ENCODE measurements at regions not wholly inside any gene's neighbourhood (a gene's known extent, or its start where the extent isn't known, plus 50 kb on each side); places are given as distances from the start of the nearest gene placed in this dataset.

DNA sequence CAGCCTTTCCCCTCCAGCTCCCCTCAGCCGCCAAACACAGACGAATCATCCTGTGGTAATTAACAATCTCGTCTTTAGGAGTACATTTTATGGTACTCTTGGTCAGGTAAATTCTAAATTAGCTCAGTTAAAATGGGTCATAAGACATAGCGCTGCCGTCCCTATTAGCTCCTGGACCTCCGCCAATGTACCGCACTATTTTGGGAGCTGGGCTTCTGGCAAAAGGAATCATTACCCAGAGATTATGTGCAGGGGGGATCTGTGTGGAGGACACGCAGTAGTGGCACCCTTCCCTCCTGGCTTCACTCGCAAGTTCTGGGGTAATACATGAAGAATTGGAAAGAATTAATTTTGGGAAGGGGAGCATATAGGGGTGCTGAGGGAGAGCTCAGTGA, 68.6 kb upstream of the ONECUT1 start:
- no peak for DNase-seq

DNA sequence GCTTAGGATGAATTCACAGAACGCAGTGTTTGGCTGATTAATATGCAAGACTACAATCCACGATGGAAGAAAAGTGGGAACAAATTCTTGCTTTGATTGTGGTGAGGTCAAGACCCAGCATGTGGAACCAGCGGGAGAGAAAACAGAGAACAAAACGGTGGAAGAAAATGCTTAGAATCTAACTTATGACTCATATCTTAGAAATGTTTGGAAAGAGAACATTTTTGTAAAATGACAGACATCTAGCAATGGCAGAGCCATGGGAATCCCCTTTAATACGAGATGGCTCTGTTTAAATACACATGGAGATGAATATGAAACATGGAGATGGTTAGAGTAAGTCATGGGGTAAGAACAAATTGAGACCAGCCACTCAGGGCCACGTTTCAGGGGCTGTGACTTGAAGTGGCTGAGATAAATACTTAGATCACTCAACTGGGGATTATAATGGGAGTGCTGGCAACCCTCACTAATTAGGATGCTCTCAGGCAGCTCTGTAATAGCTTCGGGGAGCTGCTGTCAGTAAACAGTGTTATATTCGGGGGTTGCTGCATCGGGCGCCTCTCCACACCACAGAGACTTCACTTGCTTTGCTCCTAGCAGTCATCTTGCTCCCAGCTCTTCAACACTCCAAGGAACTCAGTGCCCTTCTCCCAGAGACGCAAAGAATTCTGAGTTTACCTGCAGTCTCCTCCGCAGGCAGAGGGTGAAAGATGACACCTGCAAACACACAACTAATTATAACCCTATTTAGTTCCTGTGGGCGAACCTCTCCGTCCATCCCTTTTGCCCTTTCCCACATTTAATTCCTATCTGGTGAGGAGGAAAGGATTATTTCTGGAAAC, 68.0 kb upstream of the ONECUT1 start:
- DNase-seq: no peak

DNA sequence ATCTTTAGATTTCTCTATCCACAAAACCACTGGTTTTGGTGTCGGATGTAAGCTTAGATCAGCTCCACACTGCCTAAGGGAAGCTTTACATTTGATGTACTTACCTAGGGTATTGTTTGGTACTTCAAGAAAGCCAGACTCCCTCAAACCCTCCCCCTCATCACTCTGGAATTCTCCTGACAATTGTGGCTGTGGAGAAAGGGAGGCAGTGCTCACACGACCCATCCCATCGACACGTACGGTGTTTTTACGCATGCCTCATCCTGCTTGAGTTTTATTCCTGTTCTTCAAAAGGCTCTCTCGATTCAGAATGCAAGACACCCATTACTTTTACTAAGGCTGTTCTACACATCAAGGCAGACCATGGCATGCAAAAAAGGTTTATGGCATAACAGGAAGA, 67.3 kb upstream of the ONECUT1 start:
- no peak for DNase-seq

DNA sequence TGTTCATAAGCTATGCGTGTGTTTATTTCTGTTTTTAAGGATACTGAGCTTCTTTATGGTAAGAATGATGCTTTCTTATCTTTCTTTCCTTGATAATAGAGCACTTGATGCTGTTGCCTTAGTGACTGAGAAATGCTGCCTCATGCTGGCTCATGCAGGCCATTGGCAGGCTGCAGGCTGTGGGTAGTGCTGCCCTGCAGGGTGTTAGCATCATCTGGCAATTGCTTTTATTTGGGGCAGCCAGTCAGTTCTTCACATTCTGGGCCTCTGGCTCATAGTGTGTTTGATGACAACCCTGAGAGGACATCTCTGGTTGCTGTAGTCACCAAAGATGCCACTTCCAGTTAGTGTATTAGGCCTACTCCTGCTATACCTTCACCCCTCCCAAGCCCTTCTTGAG, 66.2 kb upstream of the ONECUT1 start:
- no peak for DNase-seq

DNA sequence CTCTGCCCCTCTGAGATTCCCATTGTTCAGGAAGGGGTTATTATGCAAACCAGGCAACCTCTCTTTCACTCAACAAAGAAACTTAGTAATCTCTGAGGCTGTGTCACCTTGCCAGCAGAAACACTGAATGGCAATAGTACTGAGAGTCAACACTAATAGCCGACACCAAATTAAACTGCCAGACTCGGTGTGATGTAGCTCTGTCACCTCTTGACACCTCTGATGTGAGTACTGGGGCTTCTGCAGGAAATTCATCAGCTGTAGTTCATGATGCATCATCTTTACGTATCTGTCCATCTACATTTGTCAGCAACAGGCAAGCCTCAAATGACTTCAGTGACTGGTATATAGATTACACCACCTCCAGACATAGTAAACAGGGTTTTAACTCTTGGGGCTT, 65.0 kb upstream of the ONECUT1 start:
- DNase-seq: no peak

DNA sequence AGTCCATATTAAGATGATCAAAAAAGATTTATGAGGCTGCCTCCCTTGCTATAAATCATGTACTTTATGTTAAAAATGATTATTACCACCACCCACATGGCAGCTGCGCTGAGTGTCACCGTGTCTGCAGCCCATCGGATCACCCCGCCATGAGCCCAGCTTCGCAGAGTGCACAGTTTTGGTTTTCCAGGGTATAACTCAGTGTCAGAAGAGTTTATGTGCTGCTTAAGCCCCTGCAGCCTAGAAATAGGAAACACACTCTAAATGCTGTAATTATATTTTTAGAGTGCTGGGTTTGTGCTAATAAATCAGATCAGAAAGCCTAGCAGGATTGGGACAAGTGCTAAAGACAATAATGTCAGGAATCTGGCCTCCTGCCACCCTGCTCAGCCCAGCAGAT, 54.7 kb upstream of the ONECUT1 start:
- DNase-seq: no peak
